BJ (cell line): ENCODE measurements at regions not wholly inside any gene's neighbourhood (a gene's known extent, or its start where the extent isn't known, plus 50 kb on each side); places are given as distances from the start of the nearest gene placed in this dataset.

Experiments used
- CTCF ChIA-PET: fragments of 350-600 bp; formaldehyde crosslinking; extraction: SDS; loops from one replicate; lab custom pipeline; 2021; ENCODE audit warnings: antibody characterized with exemption, inconsistent platforms; lab: Yijun Ruan, JAX
- POLR2A ChIA-PET: fragments of 300-600 bp; sonication (Branson Sonifier 250); formaldehyde crosslinking; extraction: SDS; loops from one replicate; lab custom pipeline; 2021; ENCODE audit warnings: antibody characterized with exemption; lab: Charles Lee
- DNase-seq: peaks from one replicate; pipeline ENCODE4 v3.0.0-alpha.2; 2011; ENCODE audit warnings: low read depth
- H3K27me3 ChIP-seq: 2 replicates; pipeline ENCODE4 v1.6.0; 2011; ENCODE audit warnings: low read length; ENCODE audit not compliant: control insufficient read depth, insufficient read depth
- H3K36me3 ChIP-seq: 2 replicates; pipeline ENCODE4 v1.5.1; 2011; ENCODE audit warnings: low read length; ENCODE audit not compliant: control insufficient read depth, insufficient read depth
- H3K4me3 ChIP-seq: 2 replicates; pipeline ENCODE4 v1.5.1; 2011; ENCODE audit warnings: low read depth, mild to moderate bottlenecking, control low read depth, low read length
- TF ChIP-seq, protein P1 (sequence below): IDR thresholded peaks from 2 replicates; pipeline ENCODE4 v1.5.1; 2011; ENCODE audit warnings: low read depth, mild to moderate bottlenecking, control low read depth, inconsistent platforms, low read length, moderate library complexity; ENCODE audit not compliant: insufficient read depth

DNA sequence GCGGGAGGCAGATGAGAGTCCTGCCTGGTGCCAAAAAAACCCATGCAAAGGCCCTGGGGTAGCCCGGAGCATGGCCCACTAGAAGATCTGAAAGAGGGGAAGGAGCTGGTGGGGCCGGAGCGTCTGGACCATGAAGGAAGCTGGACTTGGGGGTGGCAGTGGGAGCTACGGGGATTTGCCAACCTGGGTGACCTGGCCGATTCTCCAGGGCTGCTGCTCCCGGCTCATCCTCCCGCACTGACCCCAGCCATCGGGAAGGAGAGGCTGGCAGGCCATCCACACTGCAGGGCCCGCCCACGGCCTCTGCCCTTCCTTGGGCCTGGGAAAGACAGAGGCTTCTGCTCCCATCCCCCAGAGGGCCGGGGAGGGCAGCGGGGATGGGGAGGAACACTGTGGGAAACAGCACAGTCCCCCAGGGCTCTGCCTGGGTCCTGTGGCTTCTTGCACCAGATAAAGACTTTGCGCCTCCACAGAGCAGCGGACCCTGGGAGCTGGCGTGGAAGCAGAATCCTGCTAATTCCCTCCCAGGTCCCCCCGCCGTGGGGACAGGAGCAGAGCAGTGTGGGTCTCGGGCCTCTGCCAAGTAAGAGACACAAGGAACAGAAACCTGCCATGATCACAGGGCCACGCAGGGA lies 87.1 kb upstream of the LINC01488 start:
- Histone ChIP-seq H3K4me3 (no peak overlapping the region), H3K27me3 (no peaks in the 10 kb centered on the region), H3K36me3 (no peaks in the 10 kb centered on the region)
- ChIA-PET CTCF (interaction anchor here (0.6 kb wide), 1 partner anchor 95 kb away, joined by 3 read pairs; no protein-coding TSS in a partner anchor), POLR2A (no interaction called here)
- no peak for DNase-seq
- TF ChIP-seq, protein P1, sequence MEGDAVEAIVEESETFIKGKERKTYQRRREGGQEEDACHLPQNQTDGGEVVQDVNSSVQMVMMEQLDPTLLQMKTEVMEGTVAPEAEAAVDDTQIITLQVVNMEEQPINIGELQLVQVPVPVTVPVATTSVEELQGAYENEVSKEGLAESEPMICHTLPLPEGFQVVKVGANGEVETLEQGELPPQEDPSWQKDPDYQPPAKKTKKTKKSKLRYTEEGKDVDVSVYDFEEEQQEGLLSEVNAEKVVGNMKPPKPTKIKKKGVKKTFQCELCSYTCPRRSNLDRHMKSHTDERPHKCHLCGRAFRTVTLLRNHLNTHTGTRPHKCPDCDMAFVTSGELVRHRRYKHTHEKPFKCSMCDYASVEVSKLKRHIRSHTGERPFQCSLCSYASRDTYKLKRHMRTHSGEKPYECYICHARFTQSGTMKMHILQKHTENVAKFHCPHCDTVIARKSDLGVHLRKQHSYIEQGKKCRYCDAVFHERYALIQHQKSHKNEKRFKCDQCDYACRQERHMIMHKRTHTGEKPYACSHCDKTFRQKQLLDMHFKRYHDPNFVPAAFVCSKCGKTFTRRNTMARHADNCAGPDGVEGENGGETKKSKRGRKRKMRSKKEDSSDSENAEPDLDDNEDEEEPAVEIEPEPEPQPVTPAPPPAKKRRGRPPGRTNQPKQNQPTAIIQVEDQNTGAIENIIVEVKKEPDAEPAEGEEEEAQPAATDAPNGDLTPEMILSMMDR, result no peak

DNA sequence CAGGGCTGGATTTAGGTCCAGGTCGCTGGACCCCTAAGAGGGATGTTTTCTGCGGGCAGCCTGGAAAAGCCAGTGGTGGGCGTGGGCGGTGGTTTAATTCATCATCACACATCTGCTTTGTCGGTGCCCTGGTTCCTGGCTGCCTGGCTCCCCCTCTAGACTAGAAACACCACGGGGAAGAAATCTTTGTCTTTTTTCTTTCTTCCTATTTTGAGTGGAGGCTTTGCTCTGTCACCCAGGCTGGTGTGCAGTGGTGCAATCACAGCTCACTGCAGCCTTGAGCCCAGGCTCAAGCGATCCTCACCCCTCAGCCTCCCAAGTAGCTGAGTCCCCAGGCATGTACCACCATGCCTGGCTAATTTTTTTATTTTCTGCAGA lies 86.6 kb upstream of the LINC01488 start:
- TF ChIP-seq, protein P1, result no peak
- ChIA-PET CTCF (no interaction called here), POLR2A (no interaction called here)
- H3K4me3 ChIP-seq, result no peak overlapping the region
- DNase-seq, result no peak
- no peaks in the 10 kb centered on the region for H3K27me3 ChIP-seq
- H3K36me3 ChIP-seq, result no peaks in the 10 kb centered on the region

DNA sequence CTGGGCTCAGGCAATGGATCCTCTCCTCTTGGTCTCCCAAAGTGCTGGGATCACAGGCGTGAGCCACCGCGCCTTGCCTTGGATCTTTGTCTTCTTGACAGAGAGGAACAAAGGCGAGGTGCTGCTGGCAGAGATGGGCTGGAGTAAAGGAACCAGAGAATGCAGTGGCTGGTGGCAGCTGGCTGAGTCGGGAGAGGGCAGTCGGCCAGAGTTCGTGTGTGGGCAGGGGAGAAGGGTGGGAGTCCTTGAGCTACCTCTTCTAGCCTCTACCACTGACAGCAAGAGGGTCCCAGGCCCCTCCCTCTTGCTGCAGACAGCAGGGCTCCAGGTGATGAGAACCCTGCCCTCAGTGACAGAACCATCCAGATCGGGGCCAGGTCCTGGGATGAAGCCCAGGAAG lies 86.2 kb upstream of the LINC01488 start:
- TF ChIP-seq, protein P1, result no peak
- CTCF ChIA-PET, result no interaction called here
- POLR2A ChIA-PET, result no interaction called here

DNA sequence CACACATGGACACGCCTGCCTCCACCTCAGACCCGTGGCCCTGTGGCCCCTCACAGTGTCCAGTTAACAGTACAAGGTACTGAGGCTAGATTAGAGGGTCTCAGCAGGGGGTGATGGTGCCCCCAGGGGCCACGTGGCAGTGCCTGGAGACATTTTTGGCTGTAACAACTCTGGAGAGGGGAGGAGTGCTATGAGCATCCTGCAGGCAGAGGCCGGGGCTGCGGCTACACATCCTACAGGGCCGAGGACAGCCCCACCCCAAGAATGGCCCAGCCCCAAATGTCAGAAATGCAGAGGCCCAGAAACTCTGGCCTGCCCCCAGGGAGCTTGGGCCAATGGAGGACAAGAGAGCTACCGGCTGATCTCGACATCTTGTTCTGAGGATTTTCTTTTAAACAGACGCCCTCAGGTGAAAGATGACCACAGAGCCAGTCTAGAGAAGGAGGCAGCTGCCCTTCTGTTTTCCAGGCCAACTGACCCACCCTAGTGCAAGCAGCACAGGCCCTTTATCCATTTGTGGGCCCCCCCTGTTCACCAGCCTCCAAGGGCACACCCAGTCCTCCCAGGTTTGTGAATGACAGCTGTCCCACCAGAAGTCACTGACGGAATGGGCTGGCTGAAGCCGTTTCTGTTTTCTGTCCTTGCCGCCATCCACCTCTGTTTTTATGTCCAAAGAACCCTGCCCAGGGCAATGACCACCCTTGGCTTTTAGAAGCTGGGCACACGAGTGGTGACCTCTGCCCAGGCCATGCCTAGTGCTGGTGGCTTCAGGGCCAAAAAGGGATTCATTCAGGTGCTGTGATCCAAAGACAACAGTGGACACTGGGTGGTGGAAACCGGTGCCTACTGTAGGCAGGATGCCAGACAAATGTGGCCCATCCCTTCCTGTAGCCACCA lies 85.2 kb upstream of the LINC01488 start:
- no peak for DNase-seq
- TF ChIP-seq, protein P1, result no peak
- ChIA-PET CTCF (no interaction called here), POLR2A (no interaction called here)
- H3K4me3 ChIP-seq, result no peak overlapping the region
- H3K36me3 ChIP-seq, result no peaks in the 10 kb centered on the region
- H3K27me3 ChIP-seq, result no peaks in the 10 kb centered on the region

More for the DNA sequence above, 86.2 kb upstream of the LINC01488 start:
- Histone ChIP-seq H3K36me3 (no peaks in the 10 kb centered on the region), H3K4me3 (no peak overlapping the region), H3K27me3 (no peaks in the 10 kb centered on the region)
- no peak for DNase-seq

DNA sequence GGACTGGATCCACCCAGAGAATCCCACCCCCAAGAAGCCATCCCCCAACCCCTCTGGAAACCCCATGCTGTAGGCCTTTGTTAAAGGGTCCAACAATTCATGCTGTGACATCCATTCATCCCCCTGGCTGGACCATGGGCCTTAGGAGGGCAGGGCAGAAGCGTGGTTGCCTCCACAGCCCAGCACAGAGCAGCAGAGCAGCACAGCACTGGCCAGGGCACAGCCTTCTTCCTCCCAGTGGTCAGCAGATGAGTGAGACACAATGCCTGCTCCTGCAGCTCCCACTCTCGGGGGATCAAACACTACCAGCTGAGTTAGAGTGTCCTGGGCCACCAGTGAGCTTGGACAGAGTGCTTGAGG lies 84.5 kb upstream of the LINC01488 start:
- Histone ChIP-seq H3K36me3 (no peaks in the 10 kb centered on the region), H3K4me3 (no peak overlapping the region), H3K27me3 (no peaks in the 10 kb centered on the region)
- ChIA-PET CTCF (no interaction called here), POLR2A (no interaction called here)
- DNase-seq, result no peak
- TF ChIP-seq, protein P1, result no peak
